Endothelial cell of umbilical vein (primary cell): ENCODE measurements at regions not wholly inside any gene's neighbourhood (a gene's known extent, or its start where the extent isn't known, plus 50 kb on each side); places are given as distances from the start of the nearest gene placed in this dataset.

Experiments
- BruUV-seq: library from RNA; stranded (reverse); fragments of 400-500 nt; replicated peaks from 2 replicates; lab custom pipeline; 2021; lab: Mats Ljungman, UMichigan
- CTCF ChIA-PET: fragments of 300-600, 350-600 bp; sonication (Branson Sonifier 250); formaldehyde crosslinking; loops from one replicate; lab custom pipeline; 2021; ENCODE audit warnings: antibody characterized with exemption, inconsistent platforms; lab: Charles Lee
- POLR2A ChIA-PET: fragments of 300-600, 350-600 bp; sonication (Branson Sonifier 250); formaldehyde crosslinking; loops from one replicate; lab custom pipeline; 2021; ENCODE audit warnings: antibody characterized with exemption, inconsistent platforms; lab: Charles Lee
- DNase-seq: peaks from one replicate; pipeline ENCODE4 v3.0.0-alpha.2; 2011; ENCODE audit warnings: low read depth, low spot score
- FAIRE-seq: peaks from 2 replicates; lab custom pipeline; 2011; peaks lifted over from hg19 to GRCh38; lab: Jason Lieb, UNC
- H2AFZ ChIP-seq: 2 replicates; pipeline ENCODE4 v1.6.0; 2012; ENCODE audit warnings: low read depth, low read length, control low read depth, inconsistent platforms
- H3K27ac ChIP-seq: 2 replicates; pipeline ENCODE4 v1.5.1; 2011; ENCODE audit warnings: low read depth, mild to moderate bottlenecking, control low read depth, low read length, moderate library complexity; ENCODE audit not compliant: insufficient read depth
- H3K27me3 ChIP-seq, 2 experiments: 2 replicates each; pipeline versions ENCODE4 v1.6.0 to v1.6.1; 2011; ENCODE audit warnings: low read length in 2 of 2, mixed read lengths in 1 of 2; ENCODE audit not compliant: control insufficient read depth in 2 of 2, insufficient read depth in 2 of 2
- H3K36me3 ChIP-seq, 2 experiments: 2 replicates in 1 of 2; 3 replicates in 1 of 2; pipeline ENCODE4 v1.5.1; 2011; ENCODE audit warnings: low read length in 2 of 2, mild to moderate bottlenecking in 1 of 2, moderate library complexity in 1 of 2; ENCODE audit not compliant: control insufficient read depth in 2 of 2, insufficient read depth in 2 of 2; ENCODE audit errors: extremely low read depth in 1 of 2
- H3K4me1 ChIP-seq: 3 replicates; pipeline ENCODE4 v1.5.1; 2011; ENCODE audit warnings: mild to moderate bottlenecking, low read length; ENCODE audit not compliant: control insufficient read depth, insufficient read depth; ENCODE audit errors: extremely low read depth
- H3K4me2 ChIP-seq: 2 replicates; pipeline ENCODE4 v1.6.1; 2011; ENCODE audit warnings: low read length, control low read depth, mixed read lengths; ENCODE audit not compliant: insufficient read depth
- H3K4me3 ChIP-seq, 3 experiments: fragments of 200-600 bp in 1 of 3; sonication (generic), shearing (Covaris generic) in 1 of 3; replicated peaks in 1 of 3; 2 replicates each; pipeline ENCODE4 v1.5.1; 2011 to 2016; ENCODE audit warnings: control low read depth in 3 of 3, low read length in 3 of 3, mild to moderate bottlenecking in 2 of 3, inconsistent platforms in 1 of 3, low read depth in 1 of 3, moderate library complexity in 1 of 3; ENCODE audit not compliant: insufficient read depth in 1 of 3
- H3K79me2 ChIP-seq: 2 replicates; pipeline ENCODE4 v1.6.0; 2012; ENCODE audit warnings: low read length, inconsistent platforms; ENCODE audit not compliant: control insufficient read depth, insufficient read depth
- H3K9ac ChIP-seq: replicated peaks from 2 replicates; pipeline ENCODE3; 2011; ENCODE audit warnings: low read length, control low read depth; ENCODE audit not compliant: insufficient read depth; ENCODE audit errors: extremely low read depth
- H3K9me1 ChIP-seq: replicated peaks from 3 replicates; pipeline ENCODE4 v1.6.0; 2011; ENCODE audit warnings: mild to moderate bottlenecking, low read length; ENCODE audit not compliant: control insufficient read depth, insufficient read depth; ENCODE audit errors: extremely low read depth
- H3K9me3 ChIP-seq: replicated peaks from 2 replicates; pipeline ENCODE4 v1.5.1; 2012; ENCODE audit warnings: low read length, inconsistent platforms; ENCODE audit not compliant: control insufficient read depth, insufficient read depth
- H4K20me1 ChIP-seq: replicated peaks from 2 replicates; pipeline ENCODE3; 2011; ENCODE audit warnings: mild to moderate bottlenecking, low read length; ENCODE audit not compliant: control insufficient read depth, insufficient read depth; ENCODE audit errors: extremely low read depth
- CTCF ChIP-seq, 2 donors: IDR thresholded peaks; 1 replicate in 1 of 2; 2 replicates in 1 of 2; pipeline ENCODE4 v1.5.1; 2011; ENCODE audit warnings: low read length in 2 of 2, mild to moderate bottlenecking in 2 of 2, moderate library complexity in 2 of 2, control low read depth in 1 of 2, inconsistent platforms in 1 of 2, low read depth in 1 of 2; ENCODE audit not compliant: insufficient read depth in 1 of 2; ENCODE audit errors: extremely low read depth in 1 of 2
- EZH2 ChIP-seq: IDR thresholded peaks from 2 replicates; pipeline ENCODE4 v1.6.1; 2012; ENCODE audit warnings: borderline replicate concordance, low read depth, mild to moderate bottlenecking, moderate library complexity, low read length, inconsistent platforms; ENCODE audit not compliant: severe bottlenecking
- FOS ChIP-seq: IDR thresholded peaks from 2 replicates; pipeline ENCODE4 v1.6.1; 2011; ENCODE audit warnings: mild to moderate bottlenecking, low read length, moderate library complexity, borderline replicate concordance; ENCODE audit not compliant: insufficient read depth
- GATA2 ChIP-seq: IDR thresholded peaks from 2 replicates; pipeline ENCODE4 v1.7.0; 2011; ENCODE audit warnings: low read depth, mild to moderate bottlenecking, moderate library complexity, mixed read lengths, low read length; ENCODE audit not compliant: insufficient read length, insufficient read depth
- JUN ChIP-seq: IDR thresholded peaks from 2 replicates; pipeline ENCODE4 v1.6.1; 2011; ENCODE audit warnings: borderline replicate concordance, low read depth; ENCODE audit not compliant: insufficient read length, insufficient read depth
- MYC ChIP-seq: IDR thresholded peaks from one replicate; pipeline ENCODE4 v1.6.1; 2011; ENCODE audit warnings: mild to moderate bottlenecking, low read depth, low read length
- POLR2A ChIP-seq: IDR thresholded peaks from 2 replicates; pipeline ENCODE4 v1.6.1; 2012; ENCODE audit warnings: low read depth, mild to moderate bottlenecking, control low read depth, low read length
- POLR2AphosphoS5 ChIP-seq: IDR thresholded peaks from 2 replicates; pipeline ENCODE4 v1.6.1; 2012; ENCODE audit warnings: low read depth, mild to moderate bottlenecking, control low read depth, low read length, moderate library complexity; ENCODE audit not compliant: insufficient read depth
- dilution Hi-C: fragments of 300-500 bp; cut with MboI; formaldehyde crosslinking; loops from one replicate; pipeline ENCODE4 v1.15.0; 2019; ENCODE audit warnings: low sequenced_read_pairs; ENCODE audit not compliant: extremely low pct_ligation_motif_present
- intact Hi-C: fragments of 100-400 bp; cut with micrococcal nuclease; formaldehyde crosslinking; loops from one replicate; pipeline ENCODE4 v1.10.0; 2022
- TF ChIP-seq, protein P1 (sequence below): IDR thresholded peaks from 2 replicates; pipeline ENCODE4 v1.6.1; 2011; ENCODE audit not compliant: insufficient read depth, insufficient read length

DNA sequence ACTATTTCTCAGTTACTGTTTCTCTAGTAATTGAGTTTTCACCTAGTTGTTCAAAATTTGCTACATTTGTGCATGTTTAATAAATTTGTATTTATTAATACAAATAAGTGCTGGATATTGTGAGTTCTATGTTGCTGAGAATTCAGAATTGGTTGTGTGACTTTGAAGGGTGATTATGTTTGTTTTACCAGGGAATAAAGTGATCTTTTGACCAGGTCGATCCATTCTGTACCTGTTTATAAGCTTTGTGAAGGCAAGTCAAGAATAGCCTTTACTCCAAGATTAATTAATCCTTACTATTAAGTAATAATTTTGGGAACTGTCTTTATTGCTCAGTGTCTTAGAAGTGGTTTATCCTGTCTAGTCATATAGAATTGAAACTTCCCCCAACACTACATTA is 230.0 kb upstream of the GYPC start:
- no peak for DNase-seq
- H3K9me1 ChIP-seq = no peaks in the 10 kb centered on the region
- H4K20me1 ChIP-seq = no peaks in the 10 kb centered on the region
- H2AFZ ChIP-seq = no peak overlapping the region
- no peak overlapping the region for H3K27ac ChIP-seq
- no peak overlapping the region for H3K4me2 ChIP-seq
- intact Hi-C loops = no loop called here
- no peak overlapping the region for H3K9ac ChIP-seq
- no peaks in the 10 kb centered on the region for H3K27me3 ChIP-seq
- ChIA-PET CTCF (no interaction called here), POLR2A (no interaction called here)
- H3K4me1 ChIP-seq = no peaks in the 10 kb centered on the region
- no peak overlapping the region for H3K4me3 ChIP-seq
- no peak for FAIRE-seq
- peaks cover 4% of the 10 kb centered on the region for H3K9me3 ChIP-seq
- TF ChIP-seq POLR2A (no peak), MYC (no peak), EZH2 (no peak), JUN (no peak), GATA2 (no peak), CTCF (IDR thresholded peaks at IDR 0.05; ENCODE audit: extremely low read depth in 1 of 2, insufficient read depth in 1 of 2, low read depth in 1 of 2, low read length in 2 of 2) (no peak), FOS (no peak), POLR2AphosphoS5 (no peak)
- TF ChIP-seq, protein P1, sequence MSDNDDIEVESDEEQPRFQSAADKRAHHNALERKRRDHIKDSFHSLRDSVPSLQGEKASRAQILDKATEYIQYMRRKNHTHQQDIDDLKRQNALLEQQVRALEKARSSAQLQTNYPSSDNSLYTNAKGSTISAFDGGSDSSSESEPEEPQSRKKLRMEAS = no peak
- no peaks in the 10 kb centered on the region for H3K36me3 ChIP-seq
- no peaks in the 10 kb centered on the region for H3K79me2 ChIP-seq
- BruUV-seq = no TSS peak
- dilution Hi-C loops = no loop called here
